GM19043 (cell line): ENCODE measurements at regions not wholly inside any gene's neighbourhood (a gene's known extent, or its start where the extent isn't known, plus 50 kb on each side); places are given as distances from the start of the nearest gene placed in this dataset.

ENCODE experiments used
- ATAC-seq: cut with Tn5 transposase; IDR thresholded peaks from one replicate; pipeline ENCODE4 v1.9.1; 2021; ENCODE audit warnings: low read depth; ENCODE audit not compliant: unreplicated experiment

DNA sequence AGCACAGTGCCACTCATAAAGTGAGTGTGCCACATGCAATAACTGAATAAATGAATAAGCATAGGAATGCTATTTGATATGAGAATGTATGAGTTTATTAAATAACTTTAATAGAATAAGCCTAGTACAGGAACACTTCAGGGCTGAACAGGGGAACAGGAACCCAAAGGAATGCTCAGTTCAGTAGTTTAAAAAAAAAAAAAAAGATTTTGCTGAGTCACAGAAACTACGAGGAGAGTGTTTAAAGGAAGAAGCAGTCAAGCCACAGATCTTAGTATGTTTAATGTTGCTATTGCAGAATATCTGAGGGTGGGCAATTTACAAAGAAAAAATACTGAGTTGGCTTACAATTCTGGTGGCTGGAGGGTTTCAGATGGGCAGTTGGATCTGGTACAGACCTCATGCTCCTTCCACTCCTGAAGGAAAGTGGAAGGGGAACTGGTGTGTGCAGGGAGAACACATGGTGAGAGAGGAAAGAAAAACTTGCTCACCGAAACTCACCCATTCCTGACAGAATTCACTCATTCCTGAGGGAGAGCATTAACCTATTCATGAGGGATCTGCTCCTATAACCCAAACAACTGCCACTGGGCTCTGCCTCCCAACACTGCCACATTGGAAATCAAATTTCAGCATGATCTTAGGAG is 880.3 kb upstream of the MGAT4C start:
- ATAC-seq: no peak

DNA sequence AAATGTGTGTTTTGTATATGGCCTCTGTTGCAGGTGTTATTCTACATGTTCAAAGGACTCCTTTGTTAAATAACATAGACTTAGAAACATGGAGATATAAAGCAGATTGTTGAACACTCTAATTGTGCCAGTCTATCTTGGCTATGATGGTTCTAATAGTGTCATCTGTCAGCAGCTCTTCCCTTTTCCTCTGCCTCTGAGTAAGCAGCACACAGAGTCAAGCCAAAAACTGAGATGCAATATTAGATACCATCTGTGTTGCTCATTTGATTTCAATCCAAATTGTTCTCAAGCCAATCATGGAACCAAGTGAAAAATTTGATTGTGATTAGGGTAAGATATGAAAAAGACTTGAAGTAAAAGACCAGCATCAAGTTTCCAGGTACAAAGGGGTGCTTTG is 871.1 kb upstream of the MGAT4C start:
- ATAC-seq: no peak

DNA sequence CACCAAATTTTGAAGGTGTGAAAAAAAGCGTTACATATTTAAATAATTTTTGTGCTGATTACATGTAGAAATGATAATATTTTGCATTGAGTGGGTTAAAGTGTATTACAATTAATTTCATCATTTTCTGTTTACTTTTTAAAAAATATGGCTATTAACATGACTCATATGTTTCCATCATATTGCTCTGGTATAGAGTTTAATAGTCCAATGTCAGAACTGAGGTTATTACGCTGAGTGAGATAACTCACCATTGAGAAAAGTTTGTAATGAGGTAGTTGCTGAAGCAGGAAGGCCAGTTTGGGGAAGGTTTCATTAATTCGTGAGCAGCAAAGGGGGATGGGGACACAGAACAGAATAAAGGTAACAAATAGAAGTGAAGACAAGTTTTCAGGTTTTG is 865.7 kb upstream of the MGAT4C start:
- ATAC-seq: no peak

DNA sequence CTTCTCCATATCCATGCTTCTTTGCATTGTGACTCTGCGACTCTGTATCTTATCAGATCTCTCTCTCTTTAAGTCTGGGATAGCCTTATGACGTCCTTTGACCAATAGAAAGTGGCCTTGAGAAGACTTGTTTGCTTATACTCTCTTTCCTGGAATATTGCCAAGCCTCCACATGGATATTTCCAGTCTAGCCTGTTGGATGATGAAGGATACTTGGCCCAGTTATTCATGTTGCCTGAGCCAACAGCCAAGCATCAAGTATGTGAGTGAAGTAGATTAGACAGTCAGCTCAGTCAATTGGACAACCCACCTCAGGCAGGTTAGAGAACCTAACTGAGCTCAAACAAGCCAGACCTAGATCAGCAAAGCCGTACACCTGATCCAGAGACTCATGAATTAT is 864.2 kb upstream of the MGAT4C start:
- ATAC-seq: no peak

DNA sequence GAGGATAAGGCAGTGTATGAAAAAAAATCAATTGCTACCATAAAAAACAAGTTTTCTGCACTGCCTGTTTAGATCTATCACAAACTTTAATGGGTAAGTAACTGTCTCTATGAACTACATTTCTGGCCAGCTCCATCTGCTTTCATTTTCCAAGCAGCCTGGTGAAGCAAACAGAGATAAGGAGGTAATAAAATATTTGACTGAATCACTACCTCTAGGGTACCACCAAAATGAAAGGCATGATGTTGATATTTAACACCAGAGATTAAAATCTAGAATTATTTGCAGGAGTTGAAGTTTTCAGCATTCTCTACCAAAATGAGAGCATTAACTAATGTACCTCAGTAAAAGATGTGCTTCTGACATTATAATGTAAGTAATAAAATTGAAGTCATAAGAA is 863.5 kb upstream of the MGAT4C start:
- ATAC-seq: no peak

DNA sequence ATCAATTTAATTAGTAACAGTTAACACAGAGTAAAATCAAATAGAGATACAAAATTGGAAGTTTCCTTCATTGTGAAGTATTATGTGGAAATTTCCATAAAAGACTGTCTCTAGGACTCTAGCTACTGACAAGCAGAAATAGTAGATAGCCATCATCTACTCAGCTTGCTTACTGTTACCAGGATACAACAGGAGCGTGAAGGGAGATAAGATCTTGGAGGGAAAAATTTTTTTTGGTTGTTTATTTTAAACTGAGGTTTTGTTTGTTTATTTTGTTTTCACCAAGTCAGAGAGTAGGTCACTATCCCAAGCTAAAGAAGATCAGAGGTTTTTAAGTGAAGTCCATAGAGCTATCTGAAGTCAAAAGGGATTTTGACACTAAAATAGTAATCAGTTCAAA is 861.3 kb upstream of the MGAT4C start:
- no peak for ATAC-seq

DNA sequence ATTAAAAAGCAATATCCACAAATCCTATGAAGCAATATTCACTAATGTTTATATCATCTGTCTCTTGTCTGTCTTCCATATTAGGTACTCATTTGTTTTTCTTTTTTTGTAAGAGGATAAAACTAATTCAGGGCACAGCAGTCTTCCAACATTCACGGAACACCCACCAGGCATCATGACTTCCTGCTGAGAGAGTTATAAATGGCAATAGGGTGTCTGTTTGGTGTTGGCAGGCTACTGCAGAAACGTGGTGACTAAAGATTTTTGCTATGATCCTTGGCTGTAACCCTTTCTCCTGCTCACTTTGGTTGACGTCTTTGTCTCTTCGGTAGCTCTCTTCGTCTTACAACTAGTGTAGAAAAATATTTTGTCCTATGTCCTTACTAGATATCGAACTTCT is 860.6 kb upstream of the MGAT4C start:
- no peak for ATAC-seq

DNA sequence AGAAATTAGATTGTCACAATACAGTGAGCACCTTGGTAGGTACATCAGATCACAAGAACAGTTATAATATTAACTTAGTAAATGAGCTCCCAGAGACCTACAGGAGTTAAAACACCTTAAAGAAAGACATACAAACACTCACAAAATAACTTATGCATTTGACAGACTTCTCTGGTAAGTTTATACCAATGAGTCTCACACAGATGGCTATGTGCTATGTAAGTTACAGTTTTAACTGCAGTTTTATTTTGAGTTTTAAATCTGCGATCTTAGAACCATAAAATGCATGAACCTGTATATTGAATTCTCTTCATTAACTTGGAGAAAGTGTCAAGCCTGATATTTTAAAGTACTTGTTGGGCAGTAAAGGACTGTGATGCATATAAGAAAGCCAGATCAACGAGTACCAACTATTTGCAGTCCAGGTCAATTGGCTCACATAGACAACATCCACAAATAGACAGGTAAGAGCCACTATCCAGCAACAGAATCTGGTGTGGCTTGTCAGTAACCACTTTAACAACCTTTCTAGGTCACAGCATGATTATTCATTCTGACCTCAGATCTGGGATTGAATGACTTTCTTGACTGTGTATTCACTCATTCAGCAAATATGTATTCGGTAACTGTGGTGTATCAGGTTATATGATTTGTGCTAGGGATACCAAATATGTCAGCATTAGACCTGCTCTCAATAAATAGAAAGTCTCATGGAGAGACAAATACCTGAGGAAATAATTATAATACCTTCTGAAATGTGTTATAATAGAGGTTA is 856.6 kb upstream of the MGAT4C start:
- ATAC-seq: no peak

DNA sequence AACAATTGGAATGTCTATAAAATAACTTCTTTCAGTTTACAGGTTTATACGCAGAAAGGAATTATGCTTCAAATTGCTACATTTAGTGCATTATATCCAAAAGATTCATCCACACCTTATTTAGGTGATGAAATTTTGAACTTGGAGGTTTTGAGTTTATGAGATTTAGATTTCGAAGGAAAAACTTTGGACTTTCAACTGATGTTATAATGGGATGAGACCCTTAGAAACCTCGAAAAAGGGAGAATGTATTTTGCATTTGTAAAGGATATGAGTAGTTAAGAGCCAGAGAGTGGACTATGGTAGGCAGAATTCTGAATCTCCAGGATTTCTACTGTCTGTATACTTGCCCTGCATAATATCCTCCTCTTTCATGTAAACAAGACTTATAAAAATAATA is 851.6 kb upstream of the MGAT4C start:
- ATAC-seq: no peak

DNA sequence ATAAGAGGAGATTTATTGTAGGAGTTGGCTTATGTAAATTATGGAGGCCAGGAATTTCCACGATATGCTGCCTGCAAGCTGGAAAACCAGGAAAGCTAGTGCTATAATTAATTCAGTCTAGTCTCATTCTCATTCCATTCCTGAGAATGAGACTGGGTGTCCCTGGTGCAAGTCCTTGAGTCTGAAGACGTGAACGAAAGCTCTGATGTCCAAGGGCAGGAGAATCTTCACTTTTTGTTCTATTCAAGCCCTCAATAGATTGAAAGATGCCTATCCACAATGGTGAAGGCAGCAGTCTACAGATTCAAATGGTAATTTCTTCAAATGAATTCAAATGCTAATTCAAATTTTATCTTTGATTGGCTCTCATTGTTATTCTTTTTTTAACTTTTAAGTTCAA is 851.1 kb upstream of the MGAT4C start:
- ATAC-seq: no peak

DNA sequence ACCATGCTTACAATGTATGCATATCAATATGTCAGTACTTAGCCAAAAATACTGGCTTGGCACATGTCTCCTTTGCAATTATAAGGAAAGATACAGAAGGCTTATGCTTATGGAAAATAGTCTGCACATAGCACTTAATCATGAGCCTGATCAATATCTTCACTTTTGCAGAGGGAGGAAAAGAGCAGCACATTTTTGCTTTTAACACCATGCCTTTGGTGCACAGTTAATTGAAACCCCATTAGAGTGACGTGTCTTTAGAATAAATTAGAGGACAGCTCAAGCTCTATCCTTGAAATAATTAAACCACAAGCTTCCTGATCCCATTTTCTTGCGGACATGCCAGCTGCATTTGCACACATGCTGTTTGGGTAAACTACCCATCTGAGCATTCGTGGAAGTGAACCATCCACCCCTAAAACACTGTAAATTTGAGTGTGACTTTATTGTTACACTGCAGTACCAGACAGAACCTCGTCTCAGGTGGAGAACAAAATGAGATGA is 839.9 kb upstream of the MGAT4C start:
- no peak for ATAC-seq

DNA sequence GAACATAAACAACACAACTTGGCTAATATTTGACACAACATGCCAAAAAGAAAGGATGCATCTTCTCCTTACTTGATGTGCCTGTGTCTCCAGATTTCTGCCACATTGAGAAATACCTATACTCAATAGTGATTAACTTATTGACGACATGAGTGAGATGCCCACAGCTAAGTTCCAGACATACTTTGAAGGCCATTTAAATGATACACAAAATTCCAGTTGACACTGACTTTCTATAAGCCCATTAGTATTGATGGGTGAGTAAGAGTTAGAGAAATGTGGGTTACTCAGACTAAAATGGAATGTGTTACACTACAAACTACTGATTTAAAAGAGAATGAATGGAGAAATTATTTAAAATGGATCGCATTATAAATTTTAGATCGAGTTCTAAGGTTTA is 838.2 kb upstream of the MGAT4C start:
- ATAC-seq: no peak

DNA sequence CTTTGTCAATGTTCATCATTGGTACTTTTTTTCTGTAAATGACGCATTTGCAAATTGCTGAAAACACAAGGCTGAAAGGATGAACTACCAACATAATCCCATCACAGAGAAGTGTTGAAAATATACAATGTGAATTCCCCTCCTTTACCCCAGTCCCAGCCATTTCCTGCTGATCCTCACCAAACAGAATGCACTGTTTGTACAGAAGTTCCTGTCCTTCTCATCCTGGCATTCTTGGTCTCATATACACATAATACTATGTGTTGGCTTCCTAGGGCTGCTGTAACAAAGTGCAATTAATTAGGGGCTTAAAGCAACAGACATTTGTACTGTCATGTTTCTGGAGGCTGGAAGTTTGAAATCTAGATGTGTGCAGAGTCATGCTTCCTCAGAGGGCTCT is 836.2 kb upstream of the MGAT4C start:
- ATAC-seq: no peak

DNA sequence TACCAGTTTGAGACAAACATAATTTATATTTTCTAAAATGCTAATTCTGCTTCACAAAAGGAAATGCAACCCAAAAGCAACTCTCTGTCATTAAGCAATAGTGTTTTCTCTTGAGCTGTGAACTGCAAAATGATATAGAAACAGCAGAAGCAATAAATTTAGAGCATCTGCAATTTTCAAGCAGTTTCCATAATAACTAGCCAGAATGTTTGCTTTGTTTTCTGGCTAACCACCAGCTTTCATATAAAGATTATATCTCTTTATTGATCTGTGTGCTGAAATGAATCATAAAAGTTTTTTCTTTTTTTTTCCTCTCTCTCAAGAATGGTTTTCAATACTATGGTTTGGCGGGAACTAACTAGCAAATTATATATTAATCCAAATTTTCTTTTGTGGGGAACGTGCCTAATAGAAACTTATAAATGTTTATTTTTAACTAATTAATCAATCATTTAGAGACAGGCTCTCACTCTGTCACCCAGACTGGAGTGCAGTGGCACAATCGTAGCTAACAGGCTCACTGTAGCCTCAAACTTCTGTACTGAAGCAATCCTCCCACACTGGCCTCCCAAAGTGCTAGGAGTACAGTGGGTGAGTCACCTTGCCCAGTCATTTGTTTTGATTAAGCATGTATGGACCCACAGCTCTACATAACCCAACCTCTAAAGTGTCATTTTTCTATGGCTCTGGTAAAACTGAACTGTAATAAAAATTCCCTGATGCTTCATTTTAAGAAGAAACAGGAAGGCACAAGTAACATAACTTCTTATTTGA is 830.1 kb upstream of the MGAT4C start:
- no peak for ATAC-seq

DNA sequence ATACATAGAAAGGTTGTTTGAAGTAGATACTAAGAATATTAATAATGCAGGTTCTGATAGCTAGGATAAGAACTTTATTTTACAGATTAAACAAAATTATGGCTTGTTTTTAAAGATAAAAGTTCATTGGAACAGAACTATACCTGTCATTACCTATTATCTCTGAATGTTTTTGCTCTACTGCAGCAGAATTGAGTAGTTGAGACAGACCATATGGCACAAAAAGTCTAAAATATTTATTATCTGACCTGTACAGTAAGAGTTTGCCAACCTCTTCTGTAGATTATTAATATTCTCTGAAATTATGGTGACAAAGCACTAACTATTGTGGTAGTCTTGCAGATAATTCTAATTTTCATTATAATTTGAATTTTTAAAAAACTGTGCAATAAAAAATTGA is 829.1 kb upstream of the MGAT4C start:
- ATAC-seq: no peak

DNA sequence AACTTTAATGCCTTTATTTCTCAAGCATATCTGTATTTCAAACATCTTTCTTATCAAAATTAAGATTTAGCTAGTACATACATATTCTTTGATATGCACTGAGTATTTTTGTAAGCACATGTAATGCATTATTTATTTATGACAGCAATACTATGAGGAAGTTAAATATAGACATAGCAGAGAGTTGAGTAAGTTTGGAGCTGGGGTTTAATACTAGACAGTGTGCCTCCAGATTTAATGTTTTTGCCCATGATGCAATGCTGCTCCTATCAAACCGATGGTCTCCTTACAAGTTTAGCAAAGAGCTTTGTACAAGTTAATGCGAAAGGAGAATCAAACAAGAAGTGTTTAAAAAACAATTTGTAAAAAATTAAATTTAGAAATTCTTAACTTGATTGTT is 826.6 kb upstream of the MGAT4C start:
- ATAC-seq: no peak

DNA sequence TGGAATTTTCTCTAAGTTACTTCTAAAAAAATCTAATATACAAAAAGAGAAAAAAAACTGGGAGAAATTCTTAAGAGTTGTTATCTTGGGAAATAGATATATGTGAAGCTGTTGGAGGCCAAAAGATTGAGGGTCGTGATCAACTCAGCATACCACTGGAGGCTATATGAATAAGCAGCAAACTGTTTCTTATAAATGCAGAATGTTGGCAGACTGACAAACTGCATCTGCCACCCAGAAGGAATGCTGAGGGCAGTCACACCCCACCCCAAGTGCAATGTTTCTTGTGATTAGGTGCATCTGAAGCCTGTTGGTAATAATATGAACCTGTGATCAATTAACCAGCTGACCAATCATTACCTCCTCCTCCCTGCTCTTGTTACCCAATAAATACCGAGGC is 818.6 kb upstream of the MGAT4C start:
- no peak for ATAC-seq

DNA sequence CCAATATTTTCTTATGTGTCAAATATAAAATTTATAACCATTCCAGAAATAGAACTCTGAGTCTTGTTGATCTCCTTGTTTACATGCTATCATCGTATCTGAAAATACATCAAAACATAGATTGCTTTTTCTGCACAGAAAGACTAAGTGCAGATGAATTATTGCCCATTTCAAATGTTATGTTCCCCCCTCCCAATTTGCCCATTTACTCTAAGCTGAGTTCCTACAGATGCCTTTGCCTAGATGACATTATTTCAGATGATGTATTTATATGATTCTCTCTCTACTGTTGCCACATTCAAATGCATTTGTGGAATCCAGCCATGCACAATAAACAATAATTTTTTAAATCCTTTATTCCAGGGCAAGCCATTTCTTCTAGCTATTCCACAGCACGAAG is 810.1 kb upstream of the MGAT4C start:
- no peak for ATAC-seq

DNA sequence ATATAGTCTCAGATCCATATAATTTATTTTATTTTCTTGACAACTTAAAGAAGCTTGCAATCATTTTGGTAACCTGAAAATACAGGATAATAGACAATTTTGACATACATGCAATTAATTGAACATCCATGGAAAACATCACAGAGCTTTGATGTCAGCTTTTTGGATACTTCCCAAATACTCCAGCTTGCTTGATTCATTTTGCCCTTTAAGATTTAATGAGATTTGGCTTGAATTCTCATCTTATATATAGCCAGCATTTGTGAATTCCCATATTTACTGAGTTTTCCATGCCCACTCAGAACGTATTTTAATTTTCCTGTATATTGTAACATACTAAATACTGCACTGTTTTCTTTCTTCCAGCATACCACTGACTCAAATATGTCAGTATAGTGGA is 803.0 kb upstream of the MGAT4C start:
- ATAC-seq: no peak

DNA sequence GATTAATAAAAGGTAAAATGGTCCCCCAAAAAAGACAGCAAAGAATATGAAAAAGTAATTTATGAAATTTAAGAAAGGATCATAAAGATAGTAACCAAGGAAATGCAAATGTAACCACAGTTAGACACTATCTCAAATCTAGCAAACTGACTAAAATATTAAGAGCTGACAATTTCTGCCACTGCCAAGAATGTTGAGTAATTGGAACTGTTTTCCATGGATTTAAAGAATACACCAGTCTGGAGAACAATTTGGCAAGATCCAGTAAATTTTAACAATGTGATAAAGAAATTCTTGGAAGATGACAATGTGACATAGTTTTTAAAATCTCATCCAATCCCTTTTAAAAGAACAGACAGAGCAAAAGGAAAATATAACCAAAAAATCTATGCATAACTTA is 798.0 kb upstream of the MGAT4C start:
- no peak for ATAC-seq

DNA sequence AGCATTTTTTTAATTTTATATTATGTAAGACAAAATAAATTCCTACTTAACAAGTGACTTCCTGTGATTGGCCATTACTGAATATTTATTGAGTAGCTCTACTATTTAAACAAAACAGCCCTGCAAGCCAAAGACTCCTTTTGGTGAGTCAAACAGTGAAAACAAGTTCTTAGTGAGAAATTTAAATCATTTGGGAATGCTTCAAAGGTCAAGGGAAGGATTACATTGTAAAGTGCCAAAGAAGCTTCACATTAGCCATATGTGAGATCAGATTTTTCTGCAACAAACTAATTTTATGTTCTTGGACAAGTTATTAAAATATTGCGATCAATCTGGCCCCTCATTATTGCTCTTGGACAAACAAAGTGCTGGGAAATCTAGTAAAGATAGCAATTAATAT is 795.4 kb upstream of the MGAT4C start:
- ATAC-seq: no peak

DNA sequence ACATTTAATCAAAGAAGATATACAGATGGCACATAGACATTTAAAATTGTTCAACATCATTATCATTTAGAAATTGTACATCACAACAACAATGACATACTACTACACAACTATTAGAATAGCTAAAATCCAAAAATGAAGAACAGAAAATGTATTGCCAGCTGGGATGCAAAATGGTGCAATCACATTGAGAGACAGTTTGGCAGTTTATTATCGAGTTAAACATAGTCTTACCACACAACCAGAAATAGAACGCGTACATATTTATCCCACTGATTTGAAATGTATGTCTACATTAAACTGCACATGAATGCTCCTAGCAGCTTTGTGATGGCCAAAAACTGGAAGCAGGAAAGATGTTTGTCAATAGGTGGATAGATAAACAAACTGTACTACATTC is 791.5 kb upstream of the MGAT4C start:
- no peak for ATAC-seq
